AG09309 (cell line): ENCODE measurements at regions not wholly inside any gene's neighbourhood (a gene's known extent, or its start where the extent isn't known, plus 50 kb on each side); places are given as distances from the start of the nearest gene placed in this dataset.

Experiments
- DNase-seq: peaks from one replicate; pipeline ENCODE4 v3.0.0-alpha.2; 2010; ENCODE audit warnings: low read depth
- H3K4me3 ChIP-seq: 2 replicates; pipeline ENCODE4 v1.5.1; 2011; ENCODE audit warnings: mild to moderate bottlenecking, low read depth, low read length, moderate library complexity; ENCODE audit not compliant: control insufficient read depth
- CTCF ChIP-seq: IDR thresholded peaks from 2 replicates; pipeline ENCODE4 v1.5.1; 2011; ENCODE audit warnings: mild to moderate bottlenecking, low read depth, low read length, inconsistent platforms; ENCODE audit not compliant: insufficient read depth, control insufficient read depth; ENCODE audit errors: missing control alignments

- H3K4me3 ChIP-seq, result no peak overlapping the region
- TF ChIP-seq CTCF, result no peak
- no peak for DNase-seq
These were observed 525.1 kb downstream of the PDCD6IP start for GRCh38 chr3:34323517-34323916.

GRCh38 chr3:34346656-34347055 is 548.2 kb downstream of the PDCD6IP start:
- no peak for DNase-seq
- H3K4me3 ChIP-seq, result no peak overlapping the region
- no peak for TF ChIP-seq CTCF

- no peak for DNase-seq
- TF ChIP-seq CTCF, result no peak
- H3K4me3 ChIP-seq, result no peak overlapping the region
These were observed 553.7 kb downstream of the PDCD6IP start for GRCh38 chr3:34351882-34352777.

GRCh38 chr3:34352778-34353331 is 554.4 kb downstream of the PDCD6IP start:
- TF ChIP-seq CTCF, result no peak
- H3K4me3 ChIP-seq, result no peak overlapping the region
- no peak for DNase-seq

- no peak for TF ChIP-seq CTCF
- no peak for DNase-seq
- no peak overlapping the region for H3K4me3 ChIP-seq
These were observed 559.0 kb downstream of the PDCD6IP start for GRCh38 chr3:34357461-34357860.

- no peak for DNase-seq
- no peak for TF ChIP-seq CTCF
- no peak overlapping the region for H3K4me3 ChIP-seq
These were observed 560.6 kb downstream of the PDCD6IP start for GRCh38 chr3:34359064-34359463.
